ENCODE measurements at regions not wholly inside any gene's neighbourhood (a gene's known extent, or its start where the extent isn't known, plus 50 kb on each side); places are given as distances from the start of the nearest gene placed in this dataset.
A peak's percentile ranks its signal among the peaks of the same experiment; 100 is the strongest.

- Histone ChIP-seq H3K9me1 (ENCODE audit: control insufficient read depth, extremely low read depth, insufficient read depth, low read length) (no peaks in the 10 kb centered on the region), H3K4me2 (ENCODE audit: control insufficient read depth, extremely low read depth, insufficient read depth, low read depth, low read length) (no peak overlapping the region), H3K27me3 (ENCODE audit: control insufficient read depth, extremely low read depth, insufficient read depth, low read length) (no peaks in the 10 kb centered on the region), H3K79me2 (ENCODE audit: control insufficient read depth, insufficient read depth, low read length) (no peaks in the 10 kb centered on the region), H3K4me3 (ENCODE audit: control insufficient read depth in 2 of 3, extremely low read depth in 1 of 3, insufficient read depth in 2 of 3, low read depth in 1 of 3, low read length in 3 of 3) (no peak overlapping the region), H4K20me1 (ENCODE audit: control insufficient read depth, extremely low read depth, insufficient read depth, low read length) (no peaks in the 10 kb centered on the region), H3K9ac (ENCODE audit: control insufficient read depth, extremely low read depth, insufficient read depth, low read length) (no peak overlapping the region), H2AFZ (ENCODE audit: control insufficient read depth, low read length) (no peak overlapping the region), H3K36me3 (ENCODE audit: control insufficient read depth in 2 of 2, extremely low read depth in 1 of 2, insufficient read depth in 2 of 2, low read length in 2 of 2) (no peaks in the 10 kb centered on the region), H3K9me3 (ENCODE audit: control insufficient read depth, low read depth, low read length) (no peaks in the 10 kb centered on the region), H3K27ac (ENCODE audit: control insufficient read depth, insufficient read depth, low read length) (no peak overlapping the region), H3K4me1 (ENCODE audit: control insufficient read depth, extremely low read depth, insufficient read depth, low read length) (peaks cover 11% of the 10 kb centered on the region)
- no peak for DNase-seq (ENCODE audit: low read depth, low spot score)
- no peak for FAIRE-seq
- TF ChIP-seq CTCF (optimal IDR thresholded peaks at IDR 0.05 in 1 of 3, IDR thresholded peaks at IDR 0.05 in 1 of 3, conservative IDR thresholded peaks at IDR 0.05 in 1 of 3; ENCODE audit: extremely low read depth in 1 of 3, insufficient read depth in 2 of 3, low read length in 3 of 3) (no peak), EZH2 (IDR thresholded peaks at IDR 0.05; ENCODE audit: low read length) (no peak)
- dilution Hi-C loops (cut with MboI; ENCODE audit: extremely low pct_ligation_motif_present, low sequenced_read_pairs), result no loop called here
Measured at GRCh38 chr2:16862471-16862870, 196.8 kb upstream of the CYRIA start.

DNA sequence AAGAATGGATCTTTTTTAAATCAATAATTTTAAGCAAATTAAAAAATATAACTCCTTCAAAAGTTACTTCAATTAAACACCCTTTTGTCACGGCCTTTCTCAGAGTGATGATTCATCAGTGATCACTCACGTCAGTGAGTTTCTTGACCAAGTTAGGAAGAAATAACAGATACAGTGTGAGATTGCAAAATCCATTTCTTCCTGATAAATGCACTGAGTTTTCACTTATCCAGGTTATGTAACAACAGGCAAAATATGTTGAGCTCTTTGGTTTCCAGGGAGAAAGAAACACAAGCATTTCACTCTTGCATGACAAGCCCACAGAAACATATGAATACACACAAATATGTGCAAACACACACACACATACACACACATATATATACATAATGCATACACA, 195.9 kb upstream of the CYRIA start:
- TF ChIP-seq EZH2 (IDR thresholded peaks at IDR 0.05; ENCODE audit: low read length) (no peak), CTCF (optimal IDR thresholded peaks at IDR 0.05 in 1 of 3, IDR thresholded peaks at IDR 0.05 in 1 of 3, conservative IDR thresholded peaks at IDR 0.05 in 1 of 3; ENCODE audit: extremely low read depth in 1 of 3, insufficient read depth in 2 of 3, low read length in 3 of 3) (no peak)
- no peak for DNase-seq (ENCODE audit: low read depth, low spot score)
- Histone ChIP-seq H3K4me1 (ENCODE audit: control insufficient read depth, extremely low read depth, insufficient read depth, low read length) (peaks cover 11% of the 10 kb centered on the region), H3K4me3 (ENCODE audit: control insufficient read depth in 2 of 3, extremely low read depth in 1 of 3, insufficient read depth in 2 of 3, low read depth in 1 of 3, low read length in 3 of 3) (no peak overlapping the region), H3K36me3 (ENCODE audit: control insufficient read depth in 2 of 2, extremely low read depth in 1 of 2, insufficient read depth in 2 of 2, low read length in 2 of 2) (no peaks in the 10 kb centered on the region), H3K9ac (ENCODE audit: control insufficient read depth, extremely low read depth, insufficient read depth, low read length) (no peak overlapping the region), H3K79me2 (ENCODE audit: control insufficient read depth, insufficient read depth, low read length) (no peaks in the 10 kb centered on the region), H4K20me1 (ENCODE audit: control insufficient read depth, extremely low read depth, insufficient read depth, low read length) (no peaks in the 10 kb centered on the region), H3K27me3 (ENCODE audit: control insufficient read depth, extremely low read depth, insufficient read depth, low read length) (no peaks in the 10 kb centered on the region), H3K9me3 (ENCODE audit: control insufficient read depth, low read depth, low read length) (no peaks in the 10 kb centered on the region), H3K4me2 (ENCODE audit: control insufficient read depth, extremely low read depth, insufficient read depth, low read depth, low read length) (peak overlapping the region; percentile 8), H2AFZ (ENCODE audit: control insufficient read depth, low read length) (no peak overlapping the region), H3K9me1 (ENCODE audit: control insufficient read depth, extremely low read depth, insufficient read depth, low read length) (no peaks in the 10 kb centered on the region), H3K27ac (ENCODE audit: control insufficient read depth, insufficient read depth, low read length) (peak overlapping the region; percentile 18)
- no peak for FAIRE-seq
- dilution Hi-C loops (cut with MboI; ENCODE audit: extremely low pct_ligation_motif_present, low sequenced_read_pairs), result no loop called here
